ENCODE measurements at regions not wholly inside any gene's neighbourhood (a gene's known extent, or its start where the extent isn't known, plus 50 kb on each side); places are given as distances from the start of the nearest gene placed in this dataset.

- Histone ChIP-seq H3K27me3 (replicated peaks; ENCODE audit: insufficient read depth) (no peaks in the 10 kb centered on the region), H3K4me1 (ENCODE audit: control insufficient read depth in 1 of 2, low read depth in 2 of 2) (no peaks in the 10 kb centered on the region), H3K36me3 (no peaks in the 10 kb centered on the region), H3K27ac (no peak overlapping the region), H3K4me3 (no peak overlapping the region), H3K9me3 (no peaks in the 10 kb centered on the region)
- DNase-seq (ENCODE audit: low spot score) (no peak), ATAC-seq (ENCODE audit: insufficient number of reproducible peaks, low FRiP score, low read depth) (no peak)
- TF ChIP-seq CTCF (IDR thresholded peaks at IDR 0.05): no peak
Observed at GRCh38 chr16:9441012-9441411, 349.6 kb downstream of the HAPSTR1 start.

- DNase-seq (ENCODE audit: low spot score) (no peak), ATAC-seq (ENCODE audit: insufficient number of reproducible peaks, low FRiP score, low read depth) (no peak)
- Histone ChIP-seq H3K36me3 (no peaks in the 10 kb centered on the region), H3K27me3 (replicated peaks; ENCODE audit: insufficient read depth) (no peaks in the 10 kb centered on the region), H3K9me3 (no peaks in the 10 kb centered on the region), H3K27ac (no peak overlapping the region), H3K4me3 (no peak overlapping the region), H3K4me1 (ENCODE audit: control insufficient read depth in 1 of 2, low read depth in 2 of 2) (no peaks in the 10 kb centered on the region)
- no peak for TF ChIP-seq CTCF (IDR thresholded peaks at IDR 0.05)
Observed at GRCh38 chr16:9443864-9444263, 352.4 kb downstream of the HAPSTR1 start.

- Histone ChIP-seq H3K9me3 (no peaks in the 10 kb centered on the region), H3K36me3 (no peaks in the 10 kb centered on the region), H3K27ac (no peak overlapping the region), H3K27me3 (replicated peaks; ENCODE audit: insufficient read depth) (no peaks in the 10 kb centered on the region), H3K4me1 (ENCODE audit: control insufficient read depth in 1 of 2, low read depth in 2 of 2) (no peaks in the 10 kb centered on the region), H3K4me3 (no peak overlapping the region)
- DNase-seq (ENCODE audit: low spot score) (no peak), ATAC-seq (ENCODE audit: insufficient number of reproducible peaks, low FRiP score, low read depth) (no peak)
- no peak for TF ChIP-seq CTCF (IDR thresholded peaks at IDR 0.05)
Observed at GRCh38 chr16:9446471-9447194, 355.2 kb downstream of the HAPSTR1 start.

GRCh38 chr16:9447195-9447551 is 355.7 kb downstream of the HAPSTR1 start:
- H3K9me3 ChIP-seq: no peaks in the 10 kb centered on the region
- H3K27me3 ChIP-seq (replicated peaks; ENCODE audit: insufficient read depth): no peaks in the 10 kb centered on the region
- H3K4me3 ChIP-seq: no peak overlapping the region
- no peaks in the 10 kb centered on the region for H3K4me1 ChIP-seq (ENCODE audit: control insufficient read depth in 1 of 2, low read depth in 2 of 2)
- no peak for ATAC-seq (ENCODE audit: insufficient number of reproducible peaks, low FRiP score, low read depth)
- no peaks in the 10 kb centered on the region for H3K36me3 ChIP-seq
- TF ChIP-seq CTCF (IDR thresholded peaks at IDR 0.05): no peak
- DNase-seq (ENCODE audit: low spot score): no peak
- no peak overlapping the region for H3K27ac ChIP-seq

- TF ChIP-seq CTCF (IDR thresholded peaks at IDR 0.05): no peak
- Histone ChIP-seq H3K27me3 (replicated peaks; ENCODE audit: insufficient read depth) (no peaks in the 10 kb centered on the region), H3K4me3 (no peak overlapping the region), H3K9me3 (no peaks in the 10 kb centered on the region), H3K36me3 (no peaks in the 10 kb centered on the region), H3K27ac (no peak overlapping the region), H3K4me1 (ENCODE audit: control insufficient read depth in 1 of 2, low read depth in 2 of 2) (no peaks in the 10 kb centered on the region)
- DNase-seq (ENCODE audit: low spot score) (no peak), ATAC-seq (ENCODE audit: insufficient number of reproducible peaks, low FRiP score, low read depth) (no peak)
Observed at GRCh38 chr16:9447699-9448098, 356.3 kb downstream of the HAPSTR1 start.
